CMK (cell line): ENCODE measurements at regions not wholly inside any gene's neighbourhood (a gene's known extent, or its start where the extent isn't known, plus 50 kb on each side); places are given as distances from the start of the nearest gene placed in this dataset.
"Not testable (repeated sequence)": the region's sequence is repeated elsewhere in the genome, so short reads cannot be mapped to it uniquely, and the experiment has no call there.

ENCODE experiments used
- DNase-seq: peaks from one replicate; pipeline ENCODE4 v3.0.0-alpha.2; 2010; ENCODE audit warnings: low read depth

DNA sequence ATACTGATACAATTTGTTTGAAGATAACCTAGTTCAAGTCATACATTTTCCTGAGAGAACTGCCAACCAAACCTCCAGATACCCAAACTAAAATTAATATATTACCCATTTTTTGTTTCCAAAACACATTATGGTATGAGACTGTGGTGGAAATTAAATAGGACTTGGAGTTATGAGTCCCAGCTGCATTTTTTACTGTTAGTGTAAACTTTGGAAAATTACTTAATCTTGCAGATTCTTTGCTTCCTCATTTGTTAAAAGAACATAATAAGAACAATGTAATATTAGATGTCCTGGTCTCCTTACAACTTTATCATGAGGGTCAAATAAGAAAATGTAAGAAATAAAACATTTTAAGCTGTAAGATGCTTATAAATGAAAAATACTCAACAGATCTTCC lies 98.2 kb upstream of the TRIB2 start:
- no peak for DNase-seq

DNA sequence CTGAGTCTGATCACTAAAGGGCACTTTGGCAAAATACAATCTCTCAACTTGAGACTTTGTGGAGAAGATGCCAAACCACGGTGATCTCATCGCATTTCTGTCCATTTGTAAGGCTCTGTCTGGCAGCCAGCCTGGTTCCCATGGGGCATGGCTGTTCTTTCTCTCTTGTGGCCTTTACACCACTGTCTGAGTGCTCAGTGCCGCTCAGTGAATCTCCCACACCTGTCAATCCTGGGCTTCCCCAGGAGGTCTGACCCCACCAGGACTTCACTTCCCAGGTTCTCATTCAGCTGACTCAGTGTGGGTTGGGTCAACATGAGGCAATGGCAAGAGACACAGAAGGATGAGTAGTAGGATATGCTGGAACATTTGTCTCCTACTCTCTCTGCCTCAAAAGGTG lies 96.8 kb upstream of the TRIB2 start:
- DNase-seq: no peak

DNA sequence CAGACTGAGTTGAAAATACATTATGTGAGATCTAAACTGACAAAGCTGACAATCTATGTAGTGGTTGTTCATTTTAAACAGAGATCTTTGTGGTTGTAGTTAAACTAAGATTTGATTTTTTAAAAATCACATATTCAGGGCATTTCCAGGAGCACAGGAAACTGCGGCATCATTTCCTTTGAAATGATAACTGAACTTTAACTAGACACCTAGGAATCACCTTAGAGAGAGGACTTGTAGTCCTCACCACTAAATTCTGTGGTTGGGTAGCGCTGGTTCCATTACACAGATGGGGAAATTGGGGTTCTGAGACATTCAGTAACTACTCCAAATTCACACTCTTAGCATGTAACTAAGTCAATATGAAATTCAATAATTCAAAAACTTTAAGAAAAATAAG lies 96.0 kb upstream of the TRIB2 start:
- DNase-seq: no peak

DNA sequence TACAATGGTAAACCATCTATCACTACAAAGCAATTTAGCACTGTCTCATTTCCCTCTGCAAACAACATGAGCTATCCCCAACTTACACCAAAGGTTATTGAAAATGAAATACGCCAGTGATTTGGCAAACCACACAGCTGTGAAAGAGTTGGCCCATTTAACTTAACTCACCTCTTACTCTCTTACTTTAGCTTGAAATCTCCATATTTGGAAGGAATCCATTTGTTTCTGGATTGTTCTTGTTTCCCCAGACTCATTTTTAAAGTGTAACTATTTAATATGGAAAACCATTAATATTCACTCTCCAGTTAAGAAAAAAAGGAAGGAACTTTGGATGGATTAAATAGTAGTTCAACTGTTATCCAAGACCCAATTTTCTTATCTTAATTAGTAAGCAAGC lies 93.7 kb upstream of the TRIB2 start:
- no peak for DNase-seq

DNA sequence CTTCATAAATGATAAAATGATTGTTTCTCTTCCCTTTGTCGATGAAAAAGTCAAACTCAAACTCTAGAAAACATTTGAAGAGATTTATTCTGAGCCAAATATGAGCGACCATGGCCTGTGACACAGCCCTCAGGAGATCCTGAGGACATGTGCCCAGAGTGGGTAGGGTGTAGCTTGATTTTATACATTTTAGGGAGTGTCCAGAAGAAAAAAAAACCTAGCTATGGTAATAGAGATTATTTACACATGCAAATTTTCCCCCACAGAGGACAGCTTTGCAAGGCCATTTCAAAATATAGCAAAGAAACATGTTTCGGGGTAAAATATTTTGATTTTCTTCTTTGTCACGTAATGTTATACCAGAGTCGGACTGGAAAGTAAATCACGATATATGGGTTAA lies 92.4 kb upstream of the TRIB2 start:
- DNase-seq: no peak

DNA sequence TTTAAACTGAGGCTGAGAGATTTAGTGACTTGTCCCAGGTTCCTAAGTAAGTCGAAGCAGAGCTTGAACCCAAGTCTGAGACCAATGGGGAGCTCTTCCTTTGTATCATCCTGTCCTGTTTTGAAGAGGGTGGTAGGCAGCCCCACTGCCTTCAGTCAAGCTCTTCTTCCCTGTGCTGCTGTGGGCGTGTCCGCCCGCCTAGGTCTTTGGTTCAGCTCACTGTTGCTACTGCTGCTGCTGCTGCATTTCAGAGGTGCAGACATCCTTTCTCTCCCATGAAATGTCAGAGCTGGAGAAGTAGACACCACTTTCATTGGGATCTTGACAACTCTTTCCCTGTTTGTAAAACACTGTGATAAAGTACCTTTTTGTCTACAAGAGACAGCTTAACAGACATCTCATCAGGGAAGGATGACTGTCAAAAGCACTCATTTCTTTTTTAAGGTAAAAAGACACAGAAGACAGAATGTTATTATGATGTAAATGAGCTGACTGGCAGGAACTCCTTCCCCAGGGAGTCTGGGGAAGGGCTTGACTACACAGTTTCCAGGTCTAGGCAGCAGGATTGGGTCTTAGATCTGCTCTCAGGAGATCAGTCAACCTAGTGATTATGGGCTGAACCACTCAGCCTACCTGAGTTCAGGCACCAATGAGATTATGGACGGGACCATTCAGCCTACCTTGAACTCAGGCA lies 91.7 kb upstream of the TRIB2 start:
- DNase-seq: no peak

DNA sequence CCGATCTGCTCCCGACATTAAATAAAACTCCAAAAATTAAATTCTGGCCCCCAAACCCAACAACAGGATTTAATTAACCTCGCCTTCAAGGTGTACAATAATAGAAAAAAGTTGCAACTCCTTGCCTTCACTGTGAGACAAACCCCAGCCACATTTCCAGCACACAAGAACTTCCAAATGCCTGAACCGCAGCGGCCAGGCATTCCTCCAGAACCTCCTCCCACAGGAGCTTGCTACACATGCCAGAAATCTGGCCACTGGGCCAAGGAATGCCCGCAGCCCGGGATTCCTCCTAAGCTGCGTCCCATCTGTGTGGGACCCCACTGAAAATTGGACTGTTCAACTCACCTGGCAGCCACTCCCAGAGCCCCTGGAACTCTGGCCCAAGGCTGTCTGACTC lies 88.2 kb upstream of the TRIB2 start:
- DNase-seq: not testable (repeated sequence)

DNA sequence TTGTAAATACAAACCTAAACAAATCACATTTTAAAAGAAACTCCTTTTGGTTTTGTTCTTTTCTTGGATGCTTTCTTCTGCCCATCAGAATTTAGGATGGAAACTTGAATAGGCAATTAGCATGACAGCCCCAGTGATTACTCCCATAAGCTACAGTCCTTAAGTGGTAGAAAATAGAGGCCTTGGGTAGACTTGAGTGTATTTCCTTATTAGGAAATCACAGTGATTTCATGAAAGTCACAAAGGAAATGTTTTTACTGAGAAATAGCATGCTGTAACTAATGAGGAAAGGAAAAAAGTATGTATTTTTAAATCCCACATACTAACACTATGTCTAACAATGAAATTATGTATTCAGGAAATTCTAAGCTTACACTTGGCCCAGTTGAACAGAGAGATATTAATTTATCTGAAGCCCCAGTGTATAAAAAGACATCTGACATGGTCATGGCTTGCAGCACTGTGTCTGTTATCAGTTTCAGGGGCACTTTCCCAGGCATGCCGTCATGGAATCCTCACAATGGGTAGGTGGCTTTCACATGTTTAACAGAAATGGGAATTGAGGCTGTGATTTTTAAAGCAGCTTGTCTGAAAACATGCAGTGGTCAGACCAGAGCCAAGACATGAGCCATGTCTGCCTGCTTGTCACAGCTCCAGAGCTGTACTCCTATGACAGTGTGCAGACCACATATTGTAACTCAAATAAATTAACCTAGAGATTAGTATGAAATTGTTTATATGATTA lies 79.7 kb upstream of the TRIB2 start:
- DNase-seq: no peak

DNA sequence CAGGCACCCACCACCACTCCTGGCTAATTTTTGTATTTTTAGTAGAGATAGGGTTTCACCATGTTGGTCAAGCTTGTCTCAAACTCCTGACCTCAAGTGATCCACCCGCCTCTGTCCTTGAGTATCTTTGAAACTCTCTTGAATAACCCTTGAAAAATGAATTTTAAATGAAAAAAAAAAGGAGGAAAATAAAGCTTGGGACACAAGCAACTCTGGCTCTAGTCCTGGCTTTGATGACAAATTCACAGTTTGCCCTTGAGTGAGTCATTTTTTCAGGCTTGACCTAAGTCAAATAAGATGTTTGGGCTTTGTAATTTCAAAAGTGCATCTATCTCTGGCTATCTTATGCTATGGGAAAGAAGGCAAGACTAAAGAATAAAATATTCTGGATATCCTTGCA lies 79.0 kb upstream of the TRIB2 start:
- no peak for DNase-seq

DNA sequence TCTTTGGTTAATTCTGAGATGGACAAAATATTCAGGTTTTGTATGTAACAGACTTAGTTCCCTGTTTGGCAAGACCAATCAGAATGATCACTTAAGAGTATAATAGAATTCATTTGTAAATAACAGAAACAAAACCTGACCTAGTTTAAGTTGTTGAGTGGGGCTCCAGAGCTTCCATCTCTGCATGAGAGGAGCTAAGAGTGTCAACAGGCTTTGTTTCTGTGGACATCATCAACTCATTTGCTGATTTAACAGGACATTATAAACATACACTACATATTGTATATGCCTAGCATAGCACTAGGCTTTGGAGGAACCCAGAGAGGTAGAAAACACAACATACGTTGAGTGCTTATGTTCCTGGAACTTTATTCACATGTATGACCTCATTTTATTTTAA lies 75.3 kb upstream of the TRIB2 start:
- DNase-seq: no peak

DNA sequence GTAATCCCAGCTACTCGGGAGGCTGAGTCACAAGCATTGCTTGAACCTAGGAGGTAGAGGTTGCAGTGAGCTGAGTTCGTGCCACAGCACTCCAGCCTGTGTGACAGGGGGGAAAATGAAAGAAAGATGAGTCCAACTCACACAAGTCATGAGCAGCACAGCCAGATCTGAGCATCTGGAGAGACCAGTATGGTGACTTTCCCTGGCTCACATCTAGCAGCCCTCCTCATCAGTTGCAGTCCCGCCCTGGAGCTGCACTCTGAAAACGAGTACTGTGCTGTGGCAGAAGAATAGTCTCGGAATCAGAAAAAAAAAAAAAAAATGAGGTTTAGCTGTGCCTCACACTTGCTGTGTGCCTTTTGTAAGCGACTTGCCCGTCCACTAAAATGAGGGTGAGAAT lies 74.4 kb upstream of the TRIB2 start:
- DNase-seq: no peak

DNA sequence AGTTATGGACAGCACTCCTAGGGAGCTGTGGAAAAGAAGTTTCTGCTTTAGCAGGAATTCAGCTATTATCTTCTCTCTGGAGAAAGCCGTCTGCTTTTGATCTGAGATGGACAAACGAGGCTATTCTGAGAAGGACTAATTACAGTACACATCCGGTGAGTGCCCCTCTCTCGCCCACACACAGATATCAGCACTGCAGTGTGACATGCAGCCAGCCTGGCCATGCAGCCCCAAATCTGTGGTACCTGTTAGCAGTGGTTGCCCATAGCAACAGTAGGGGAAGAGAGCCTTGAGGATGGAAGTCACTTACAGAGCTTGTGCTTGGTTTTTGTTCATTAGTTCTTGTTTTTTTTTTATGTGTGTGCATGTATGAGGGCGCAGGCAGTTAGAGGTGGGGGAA lies 73.9 kb upstream of the TRIB2 start:
- DNase-seq: no peak

DNA sequence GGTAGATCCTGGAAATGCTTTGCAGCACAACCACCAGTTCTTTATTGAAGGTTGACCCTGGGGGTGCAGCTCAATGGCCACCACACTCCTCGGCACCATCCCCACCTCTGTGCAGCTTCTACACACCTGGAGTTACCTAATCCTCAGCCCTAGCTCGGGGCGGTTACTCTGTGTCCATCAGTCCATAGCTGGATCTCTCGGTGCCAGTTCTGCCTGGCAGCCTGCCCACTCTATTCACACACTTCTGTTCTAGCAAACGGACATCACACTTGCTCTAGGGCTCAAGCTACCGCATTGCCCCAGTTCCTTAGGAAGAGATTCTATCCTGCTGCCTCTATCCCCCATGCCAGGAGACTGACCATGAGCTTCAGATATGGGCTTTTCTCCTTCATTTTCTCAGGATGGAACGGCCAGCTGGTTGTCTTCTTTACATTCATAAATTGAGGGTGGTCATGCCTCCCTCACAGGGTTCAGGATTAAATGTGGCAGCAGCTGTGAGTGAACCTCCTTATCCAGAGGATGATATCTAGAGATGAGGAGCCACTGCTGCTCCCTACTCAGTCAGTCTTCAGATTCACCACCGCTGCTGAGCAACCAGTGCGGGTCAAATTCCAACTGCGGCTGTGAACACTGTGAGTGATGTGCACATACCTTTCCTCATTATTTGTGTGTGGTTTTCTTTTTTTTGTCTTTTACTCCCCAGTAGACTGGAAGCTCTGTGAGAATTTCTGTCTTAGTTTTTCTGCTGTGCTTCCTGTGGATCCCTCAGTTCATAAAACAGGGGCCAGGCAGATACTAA lies 66.9 kb upstream of the TRIB2 start:
- DNase-seq: no peak

DNA sequence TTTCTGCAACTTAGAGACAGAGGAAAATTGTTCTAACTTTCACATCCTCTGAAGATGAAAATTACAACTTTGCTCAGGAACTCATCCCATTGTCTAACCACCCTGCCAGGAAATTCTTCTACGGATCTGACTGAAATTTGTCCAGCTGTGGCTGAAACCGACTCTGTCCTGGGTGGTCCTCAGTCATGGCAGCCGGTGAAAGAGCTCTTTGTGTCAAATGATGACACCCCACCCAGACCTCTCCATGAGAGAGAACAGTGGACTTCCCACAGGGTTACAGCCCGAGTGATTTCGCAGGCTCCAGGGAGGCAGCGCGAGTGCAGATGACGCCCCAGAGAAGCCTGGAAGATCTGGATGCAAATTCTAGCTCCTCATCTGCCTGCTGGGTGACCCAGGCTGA lies 65.1 kb upstream of the TRIB2 start:
- DNase-seq: no peak

DNA sequence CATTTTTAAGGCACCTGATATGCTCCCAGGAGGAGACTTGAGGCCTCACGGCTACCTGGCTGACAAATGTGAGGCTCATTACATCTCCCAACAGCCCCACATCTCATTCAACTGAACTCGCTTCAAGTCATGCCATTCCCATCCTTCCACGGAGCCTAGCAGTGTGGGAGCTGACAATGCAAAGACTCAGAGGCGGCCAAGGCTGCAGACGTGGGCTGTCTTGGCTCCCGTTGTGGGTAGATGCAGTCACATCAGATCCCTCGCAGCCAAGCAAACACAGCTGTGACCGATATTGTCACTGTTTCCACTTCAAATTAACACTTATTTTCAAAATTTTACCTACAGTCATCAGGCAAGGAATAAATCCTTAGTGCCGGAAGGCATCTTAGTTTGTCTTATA lies 64.0 kb upstream of the TRIB2 start:
- DNase-seq: no peak

DNA sequence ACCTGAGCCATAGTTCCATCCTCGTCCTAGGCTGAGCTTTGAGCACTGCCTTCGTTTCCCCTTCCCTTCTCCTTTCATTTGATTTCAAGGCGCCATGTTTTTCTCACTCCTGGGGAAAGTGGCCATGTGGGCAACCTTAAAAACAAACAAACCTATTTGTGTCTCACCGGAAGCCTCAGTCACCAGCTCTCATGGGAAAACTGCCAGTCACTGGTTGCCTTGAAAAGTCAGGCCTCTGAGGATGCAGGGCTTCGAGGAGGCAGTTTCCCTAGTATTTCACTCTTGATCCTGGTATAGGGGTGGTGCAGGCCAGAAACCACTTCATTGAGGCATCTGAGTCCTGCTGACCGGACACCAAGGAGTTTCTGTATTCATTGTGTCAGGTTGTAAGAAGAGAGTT lies 59.2 kb upstream of the TRIB2 start:
- DNase-seq: no peak

DNA sequence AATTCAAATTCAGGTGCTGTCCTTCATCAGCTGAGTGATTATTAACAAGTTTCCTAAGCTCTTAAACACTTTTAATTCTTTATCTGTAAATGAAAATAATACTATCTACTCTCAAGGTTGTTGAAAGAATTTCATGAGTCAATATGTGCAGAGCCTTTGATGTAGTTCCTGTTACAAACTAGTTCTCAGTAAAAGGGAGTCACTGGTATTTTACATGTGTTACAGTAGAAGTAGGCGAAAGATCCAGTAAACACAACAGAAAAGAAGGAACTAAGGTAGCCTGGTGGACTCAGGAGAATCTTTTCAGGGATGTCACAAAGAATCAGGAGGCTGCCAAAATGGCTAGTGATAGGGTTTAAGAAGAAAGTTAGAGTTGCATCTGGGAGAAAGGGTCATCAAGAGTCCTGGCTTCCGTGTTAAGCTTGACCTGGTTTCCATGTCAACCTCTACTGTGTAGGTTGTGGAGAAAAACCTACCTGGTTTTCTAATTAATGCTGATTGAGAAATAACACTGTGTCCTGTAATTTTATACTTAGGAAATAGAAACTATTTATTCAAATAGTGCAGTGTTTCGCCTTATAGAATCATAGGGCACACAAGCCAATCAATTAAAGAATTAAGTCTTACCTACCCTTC lies 58.3 kb upstream of the TRIB2 start:
- no peak for DNase-seq

DNA sequence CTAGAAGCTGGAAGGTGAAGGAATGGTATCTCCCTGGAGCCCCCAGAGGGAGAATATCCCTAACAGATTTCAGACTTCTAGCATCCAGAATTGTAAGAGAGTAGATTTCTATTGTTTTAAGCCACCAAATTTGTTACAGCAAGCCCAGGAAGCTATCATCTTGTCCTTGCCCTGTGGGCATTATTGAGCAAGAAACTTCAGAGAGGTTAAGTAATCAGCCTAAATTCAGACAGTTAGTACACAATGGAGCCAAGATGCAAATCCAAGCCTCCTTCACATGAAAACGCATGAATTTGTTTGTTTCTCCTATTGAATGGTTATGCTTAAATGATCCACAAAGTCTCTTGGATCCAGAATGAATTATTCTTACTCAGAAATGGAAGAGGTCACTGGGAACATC lies 55.2 kb upstream of the TRIB2 start:
- no peak for DNase-seq

DNA sequence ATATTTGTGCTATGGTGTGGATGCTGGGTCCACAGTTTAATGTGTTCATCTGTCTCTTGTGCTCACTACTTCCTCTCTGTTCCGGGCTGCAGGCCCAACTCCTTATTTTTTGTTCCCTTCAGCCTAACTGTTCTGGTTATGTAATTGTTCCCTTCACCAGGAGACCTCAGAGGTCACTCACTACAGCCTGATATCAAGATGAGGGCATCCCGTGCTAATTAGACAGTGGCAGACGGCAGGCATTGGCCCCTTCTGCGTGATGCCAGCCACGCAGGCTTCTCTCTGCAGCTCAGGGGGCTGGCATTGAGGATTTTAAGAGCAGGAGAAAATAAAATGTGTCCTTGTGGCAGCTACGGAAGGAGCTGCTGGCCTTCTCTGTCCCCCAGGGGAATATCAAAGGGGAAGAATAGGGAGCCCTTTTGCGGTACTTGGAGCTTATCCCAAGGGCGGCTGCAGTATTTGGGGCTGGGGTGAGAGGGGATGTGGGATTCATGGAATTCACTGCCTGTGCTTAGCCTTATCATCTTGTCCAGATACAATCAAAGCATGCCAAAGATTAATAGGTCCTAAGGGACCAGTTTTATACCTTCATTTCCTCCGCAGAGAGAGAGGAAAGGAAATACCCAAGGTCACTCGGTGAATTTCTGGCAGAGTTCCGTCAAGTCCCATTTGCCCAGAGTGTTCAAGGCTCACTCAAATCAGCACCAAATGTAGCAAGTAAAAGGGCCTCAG lies 53.3 kb upstream of the TRIB2 start:
- no peak for DNase-seq

DNA sequence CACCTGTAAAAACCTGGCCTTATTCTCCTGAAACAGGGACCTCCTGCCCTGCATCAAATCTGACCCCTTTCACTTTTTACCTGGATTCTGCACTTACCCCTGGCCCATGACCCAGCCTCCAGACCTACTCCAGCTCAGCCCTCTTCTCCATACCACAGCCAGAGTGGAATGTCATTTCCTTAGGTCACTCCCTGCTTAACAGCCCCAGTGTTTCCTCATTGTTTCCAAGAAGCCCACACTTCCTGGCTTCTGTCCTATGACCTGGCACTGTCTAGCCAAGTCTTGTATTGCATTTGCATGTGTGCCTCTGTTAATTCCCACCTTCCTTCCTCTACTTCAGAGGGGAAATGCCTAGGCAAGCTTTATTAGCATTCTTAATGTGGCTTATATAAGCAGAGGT lies 51.4 kb upstream of the TRIB2 start:
- DNase-seq: no peak

DNA sequence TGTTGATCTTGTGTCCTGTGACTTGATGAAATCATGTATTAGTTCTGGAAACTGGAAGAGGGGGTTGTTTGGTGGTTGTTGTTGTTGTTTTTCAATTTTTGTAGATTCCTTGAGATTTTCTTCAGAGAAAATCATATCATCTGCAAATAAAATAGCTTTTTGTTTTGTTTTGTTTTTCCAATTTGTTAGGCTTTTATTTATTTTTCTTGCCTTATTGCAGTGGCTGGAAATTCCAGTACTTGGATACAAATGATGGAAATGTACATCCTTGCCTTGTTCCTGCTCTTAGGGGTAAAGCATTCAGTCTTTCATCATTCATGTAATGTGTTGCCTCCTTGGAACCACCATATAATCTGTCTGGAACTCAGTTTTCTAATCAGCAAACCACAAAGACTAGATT lies 50.3 kb upstream of the TRIB2 start:
- DNase-seq: no peak
